ENCODE measurements at regions not wholly inside any gene's neighbourhood (a gene's known extent, or its start where the extent isn't known, plus 50 kb on each side); places are given as distances from the start of the nearest gene placed in this dataset.

DNA sequence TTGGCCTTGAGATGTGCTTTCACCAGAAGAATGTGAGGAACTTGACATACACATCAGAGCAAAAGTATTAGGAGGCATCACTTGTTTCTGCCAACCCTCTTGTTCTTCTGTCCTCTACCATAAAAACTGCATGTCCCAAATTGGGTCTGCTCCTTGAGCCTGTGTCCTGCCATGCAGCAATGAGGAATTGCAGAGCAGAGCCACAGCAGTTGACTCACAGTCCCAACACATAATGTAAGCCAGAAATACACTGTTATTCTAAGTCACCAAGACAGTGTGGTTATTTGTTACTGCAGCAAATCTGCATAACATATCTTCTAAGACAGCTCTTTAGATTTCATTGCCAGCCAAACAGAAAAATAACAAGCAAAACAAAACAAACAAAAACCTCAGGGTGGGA lies 598.2 kb downstream of the PRELID2 start:
- TF ChIP-seq EZH2 (IDR thresholded peaks at IDR 0.05; ENCODE audit: borderline replicate concordance, low read depth, low read length, poor library complexity, severe bottlenecking), result no peak
- TF ChIP-seq, protein P1, sequence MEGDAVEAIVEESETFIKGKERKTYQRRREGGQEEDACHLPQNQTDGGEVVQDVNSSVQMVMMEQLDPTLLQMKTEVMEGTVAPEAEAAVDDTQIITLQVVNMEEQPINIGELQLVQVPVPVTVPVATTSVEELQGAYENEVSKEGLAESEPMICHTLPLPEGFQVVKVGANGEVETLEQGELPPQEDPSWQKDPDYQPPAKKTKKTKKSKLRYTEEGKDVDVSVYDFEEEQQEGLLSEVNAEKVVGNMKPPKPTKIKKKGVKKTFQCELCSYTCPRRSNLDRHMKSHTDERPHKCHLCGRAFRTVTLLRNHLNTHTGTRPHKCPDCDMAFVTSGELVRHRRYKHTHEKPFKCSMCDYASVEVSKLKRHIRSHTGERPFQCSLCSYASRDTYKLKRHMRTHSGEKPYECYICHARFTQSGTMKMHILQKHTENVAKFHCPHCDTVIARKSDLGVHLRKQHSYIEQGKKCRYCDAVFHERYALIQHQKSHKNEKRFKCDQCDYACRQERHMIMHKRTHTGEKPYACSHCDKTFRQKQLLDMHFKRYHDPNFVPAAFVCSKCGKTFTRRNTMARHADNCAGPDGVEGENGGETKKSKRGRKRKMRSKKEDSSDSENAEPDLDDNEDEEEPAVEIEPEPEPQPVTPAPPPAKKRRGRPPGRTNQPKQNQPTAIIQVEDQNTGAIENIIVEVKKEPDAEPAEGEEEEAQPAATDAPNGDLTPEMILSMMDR (conservative IDR thresholded peaks at IDR 0.05; ENCODE audit: low read depth, low read length), result no peak

Measured in A673 (cell line).